ENCODE measurements at regions not wholly inside any gene's neighbourhood (a gene's known extent, or its start where the extent isn't known, plus 50 kb on each side); places are given as distances from the start of the nearest gene placed in this dataset.
A peak's percentile ranks its signal among the peaks of the same experiment; 100 is the strongest.

DNA sequence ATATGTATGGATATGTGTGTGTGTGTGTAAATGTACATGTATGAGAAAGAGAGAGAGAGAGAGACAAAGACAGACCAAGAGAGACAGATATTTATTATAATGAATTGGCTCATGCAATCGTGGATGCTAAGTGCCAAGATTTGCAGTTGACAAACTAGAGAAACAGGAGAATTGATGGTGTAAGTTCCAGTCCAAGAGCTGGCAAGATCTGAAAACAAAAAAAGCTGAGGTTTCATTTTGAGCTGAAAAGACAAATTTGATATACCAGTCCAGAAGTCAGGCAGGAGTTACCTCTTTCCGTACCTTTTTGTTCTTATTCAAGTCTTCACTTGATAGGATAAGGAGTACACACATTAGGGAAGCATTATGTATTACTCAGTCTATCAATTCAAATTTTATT lies 157.8 kb downstream of the COPS8 start:
- DNase-seq (ENCODE audit: low read depth in 2 of 2): no peak

DNA sequence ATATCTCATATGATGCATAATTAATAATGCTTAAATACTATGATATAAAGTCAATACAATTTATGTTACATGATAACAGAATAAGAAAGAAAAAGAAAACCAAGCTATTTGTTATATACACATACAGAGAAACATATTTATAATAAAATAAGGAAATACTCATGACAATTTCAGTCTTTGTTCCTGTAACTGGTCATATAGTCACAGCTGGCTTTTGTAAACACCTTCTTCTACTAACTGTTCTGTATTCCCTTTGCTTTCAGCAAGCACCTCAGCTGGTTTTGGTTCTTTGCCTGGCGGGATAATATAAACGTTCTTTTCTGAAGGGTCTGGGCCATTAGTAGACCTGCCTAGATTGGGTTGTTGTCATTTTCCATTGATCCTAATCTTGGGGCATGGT lies 158.5 kb downstream of the COPS8 start:
- no peak for DNase-seq (ENCODE audit: low read depth in 2 of 2)

DNA sequence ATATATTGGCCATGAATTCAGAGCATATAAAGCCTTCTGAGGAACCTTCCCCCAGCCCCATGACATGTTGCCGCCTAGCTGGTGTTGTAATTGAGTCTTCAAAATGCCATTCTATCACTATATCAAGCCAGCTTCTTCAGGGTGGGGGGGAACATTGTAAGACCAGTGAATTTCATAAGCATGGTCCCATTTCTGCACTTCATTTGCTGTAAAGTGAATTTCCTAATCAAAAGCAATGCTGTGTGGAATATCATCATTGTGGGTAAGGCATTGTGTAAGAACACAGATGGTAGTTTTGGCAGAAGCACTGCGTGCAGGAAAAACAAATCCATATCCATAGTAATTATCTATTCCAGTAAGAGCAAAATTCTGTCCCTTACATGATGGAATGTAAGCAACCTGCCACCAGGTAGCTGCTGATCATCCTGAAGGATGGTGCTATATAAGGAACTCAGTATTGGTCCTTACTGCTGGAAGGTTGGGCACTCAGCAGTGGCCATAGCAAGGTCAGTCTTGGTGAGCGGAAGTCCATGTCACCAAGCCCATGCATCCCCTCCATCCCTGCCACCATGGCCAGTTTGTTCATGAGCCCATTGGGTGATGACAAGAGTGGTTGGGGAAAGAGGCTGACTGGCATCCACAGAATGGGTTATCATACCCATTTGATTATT lies 159.4 kb downstream of the COPS8 start:
- no peak for DNase-seq (ENCODE audit: low read depth in 2 of 2)

DNA sequence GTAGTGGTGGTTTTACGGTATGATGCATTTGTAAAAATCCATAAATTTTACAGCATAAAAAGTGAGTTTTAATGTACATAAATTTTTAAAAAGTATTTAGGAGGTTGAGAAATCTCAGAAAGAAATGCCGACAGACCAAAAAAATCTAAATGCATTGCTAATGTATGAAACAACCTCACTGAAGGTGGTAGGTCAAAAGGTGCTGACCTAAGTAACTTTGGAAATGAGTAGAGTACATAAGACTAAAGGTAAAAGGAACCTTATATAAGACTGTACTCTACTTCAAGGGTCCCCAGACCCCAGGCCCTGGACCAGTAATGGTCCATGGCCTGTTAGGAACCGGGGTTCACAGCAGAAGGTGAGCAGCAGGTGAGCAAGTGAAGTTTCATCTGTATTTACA lies 163.4 kb downstream of the COL6A3 start:
- DNase-seq (ENCODE audit: low read depth in 2 of 2): no peak

DNA sequence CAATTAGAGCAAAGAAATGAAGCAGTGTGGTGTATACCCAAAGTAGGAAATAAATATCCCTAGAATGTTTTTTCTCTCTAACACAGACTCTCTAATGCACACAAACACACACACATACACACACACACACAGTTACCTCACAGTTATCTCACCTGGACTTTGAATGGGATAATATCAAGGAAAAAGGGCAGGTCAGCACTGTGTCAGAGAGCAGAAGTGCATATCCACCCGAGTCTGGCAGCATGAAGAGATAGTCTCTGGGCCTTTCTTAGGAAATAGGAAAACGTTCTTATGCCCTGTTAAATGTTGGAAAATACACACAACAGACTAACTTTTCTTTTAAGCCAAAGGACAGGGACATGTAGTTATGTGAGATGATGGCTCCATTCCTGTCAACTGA lies 162.0 kb downstream of the COL6A3 start:
- no peak for DNase-seq (ENCODE audit: low read depth in 2 of 2)

DNA sequence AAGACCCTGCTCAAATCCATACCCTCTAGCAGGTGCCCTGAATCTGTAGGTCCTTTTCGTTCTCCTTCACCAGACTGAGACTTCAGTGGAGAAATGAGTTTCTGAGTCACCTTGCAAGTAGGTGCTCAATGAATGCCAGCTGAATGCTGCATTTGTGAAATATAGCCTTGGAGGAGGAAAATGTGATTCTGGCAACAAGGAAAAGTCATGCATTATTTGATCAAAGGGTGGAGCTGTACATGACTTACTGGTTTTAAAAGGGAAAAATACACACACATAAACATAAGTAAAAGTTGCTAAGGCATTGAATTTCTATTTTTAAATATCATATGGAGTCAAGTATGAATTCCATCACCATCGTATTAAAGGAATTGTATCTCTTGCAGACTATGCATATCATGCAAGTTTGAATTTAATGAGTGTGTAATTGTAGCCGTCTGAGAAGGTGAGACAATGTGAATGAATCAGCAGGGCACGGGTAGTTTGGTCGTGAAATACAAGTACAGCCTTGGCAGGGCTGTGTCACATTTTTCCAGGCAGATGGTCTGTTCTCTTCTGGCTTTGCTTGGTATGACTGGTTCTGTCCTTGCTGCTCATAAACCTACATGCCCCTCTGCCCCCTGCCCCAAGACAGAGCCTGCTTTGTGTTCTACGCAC lies 160.8 kb downstream of the COL6A3 start:
- DNase-seq (ENCODE audit: low read depth in 2 of 2): no peak

DNA sequence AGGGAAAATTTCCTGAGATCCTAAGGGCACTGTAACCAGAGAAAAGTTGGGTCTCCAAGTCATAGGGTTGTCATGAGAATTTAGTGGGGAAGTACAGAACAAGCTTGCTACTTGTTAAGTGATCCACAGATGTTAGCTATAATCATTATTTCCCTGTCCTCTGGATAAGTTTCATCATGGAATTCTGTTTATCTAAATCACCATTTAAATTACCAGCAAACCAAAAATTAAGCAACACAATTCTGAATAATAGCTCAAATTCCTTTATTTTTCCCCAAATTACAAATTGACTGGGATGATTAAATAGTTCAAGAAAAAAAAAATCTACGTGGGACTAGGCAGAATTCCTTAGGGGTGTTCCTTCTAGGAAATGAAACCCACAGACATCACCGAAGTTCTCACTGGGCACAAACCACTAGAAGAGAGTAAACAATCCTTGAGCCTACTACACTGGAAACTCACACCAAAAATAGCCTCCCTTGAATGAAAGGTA lies 159.5 kb downstream of the COL6A3 start:
- peak in 1 of 2 donors; percentile 54 for DNase-seq (ENCODE audit: low read depth in 2 of 2)

DNA sequence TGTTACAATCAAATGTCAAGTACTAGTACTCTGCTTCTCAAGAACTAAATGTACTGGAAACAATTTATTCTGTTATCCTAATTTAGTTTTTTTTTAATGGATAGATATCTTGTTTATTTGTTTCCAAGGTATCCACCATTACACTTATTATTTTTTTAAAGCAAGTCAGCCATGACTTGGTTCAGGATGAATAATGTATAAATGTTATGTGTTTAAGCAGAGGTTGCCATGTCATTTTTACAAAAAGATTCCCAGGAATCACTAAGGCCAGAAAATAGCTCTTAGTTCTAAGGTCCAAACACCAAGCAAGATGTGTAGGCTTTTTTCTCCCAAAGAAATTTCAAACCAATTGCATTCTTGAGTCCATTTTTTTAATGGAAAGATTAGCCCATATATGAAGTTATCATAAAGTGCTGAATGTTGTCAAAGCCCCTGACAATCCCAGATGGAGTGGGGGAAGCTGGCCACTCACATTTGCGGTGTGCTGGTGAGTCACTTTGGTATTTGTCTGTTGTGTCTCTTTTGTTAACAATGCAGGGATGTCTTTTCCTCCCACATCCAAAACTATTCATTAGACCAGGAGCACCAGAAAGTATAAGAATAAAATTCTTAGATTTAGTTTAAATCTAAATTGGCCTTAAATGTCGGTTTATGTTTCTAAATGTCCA lies 158.9 kb downstream of the COL6A3 start:
- peak; percentile 20 to 86 for DNase-seq (ENCODE audit: low read depth in 2 of 2)

DNA sequence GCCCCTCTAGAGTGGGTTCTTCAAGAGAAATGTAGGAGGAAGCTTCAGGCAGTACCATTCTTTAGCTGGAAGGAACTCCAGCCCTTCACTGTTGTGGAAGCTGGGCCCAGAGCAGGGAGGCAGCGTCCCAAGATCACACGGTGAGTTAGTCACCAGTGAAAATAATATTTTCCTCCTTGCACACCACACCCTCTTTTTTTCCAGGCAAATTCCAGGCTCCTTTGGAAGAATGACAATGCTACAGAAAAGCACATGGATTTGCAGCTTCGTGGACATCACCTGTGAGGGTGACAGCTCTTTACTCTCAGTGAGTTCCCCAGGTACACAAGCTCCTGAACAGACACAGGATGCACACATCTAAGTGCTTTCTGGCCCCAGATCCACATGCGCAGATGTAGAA lies 157.1 kb downstream of the COL6A3 start:
- peak in 1 of 2 donors; percentile 44 for DNase-seq (ENCODE audit: low read depth in 2 of 2)

DNA sequence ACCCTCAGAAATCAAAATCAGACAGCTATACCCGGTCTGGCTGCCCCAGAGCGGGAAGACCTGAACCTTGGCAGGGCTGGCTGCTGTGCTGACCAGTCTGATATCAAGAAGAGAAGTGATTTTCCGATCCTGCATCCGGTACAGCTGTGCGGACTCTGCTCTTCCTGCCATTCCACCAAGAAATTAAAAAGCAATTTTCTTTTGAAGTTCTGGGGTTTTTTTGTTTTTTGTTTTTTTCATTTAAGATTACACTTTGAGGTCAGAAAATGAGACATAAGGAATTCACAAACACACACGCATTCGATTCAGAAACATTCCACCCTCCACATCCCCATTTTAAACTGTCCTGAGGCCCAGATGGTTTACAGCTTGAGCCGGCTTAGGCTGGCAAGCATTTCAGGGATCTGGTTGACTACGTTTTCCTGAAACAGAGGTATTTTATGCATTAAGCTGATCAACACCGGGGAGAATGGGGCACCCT lies 156.5 kb downstream of the COL6A3 start:
- DNase-seq (ENCODE audit: low read depth in 2 of 2): peak in 1 of 2 donors; percentile 72

DNA sequence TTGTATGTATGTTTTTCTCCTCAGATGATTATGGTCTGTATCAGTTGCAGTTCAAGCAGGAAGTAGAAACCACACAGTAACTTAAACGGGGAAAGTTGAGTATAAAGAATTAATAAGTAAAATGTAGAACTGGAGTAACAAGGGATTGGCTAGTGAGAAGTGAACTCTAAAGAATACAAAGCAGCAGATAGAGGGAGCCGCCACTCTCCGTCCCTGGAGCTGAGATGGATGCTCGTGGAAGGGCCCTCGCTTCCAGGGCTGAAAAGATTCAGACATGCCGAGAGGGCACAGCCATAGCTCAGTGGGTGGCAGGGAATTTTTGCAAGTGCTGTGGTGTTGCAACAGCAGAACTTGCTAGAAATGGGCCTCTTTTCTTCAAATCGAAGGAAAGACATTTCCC lies 155.8 kb downstream of the COL6A3 start:
- no peak for DNase-seq (ENCODE audit: low read depth in 2 of 2)

DNA sequence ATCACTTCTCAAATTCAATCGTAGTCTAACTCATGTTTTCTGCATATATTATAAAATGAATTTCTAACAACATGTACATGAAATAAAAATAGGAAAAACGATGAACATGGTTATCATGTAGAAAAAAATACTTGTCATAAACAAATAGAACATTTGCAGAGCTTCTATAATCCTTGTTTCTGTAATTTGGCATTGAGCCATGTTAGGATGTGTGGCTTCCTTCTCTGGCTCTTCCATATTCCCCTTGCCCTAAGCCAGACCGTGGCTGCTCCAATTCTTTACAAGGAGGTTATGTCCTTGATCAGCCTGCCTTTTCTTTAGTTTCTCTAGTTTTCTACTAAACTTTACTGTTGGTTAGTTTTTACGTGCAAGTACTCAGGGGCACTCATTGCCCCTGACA lies 155.3 kb downstream of the COL6A3 start:
- DNase-seq (ENCODE audit: low read depth in 2 of 2): no peak

DNA sequence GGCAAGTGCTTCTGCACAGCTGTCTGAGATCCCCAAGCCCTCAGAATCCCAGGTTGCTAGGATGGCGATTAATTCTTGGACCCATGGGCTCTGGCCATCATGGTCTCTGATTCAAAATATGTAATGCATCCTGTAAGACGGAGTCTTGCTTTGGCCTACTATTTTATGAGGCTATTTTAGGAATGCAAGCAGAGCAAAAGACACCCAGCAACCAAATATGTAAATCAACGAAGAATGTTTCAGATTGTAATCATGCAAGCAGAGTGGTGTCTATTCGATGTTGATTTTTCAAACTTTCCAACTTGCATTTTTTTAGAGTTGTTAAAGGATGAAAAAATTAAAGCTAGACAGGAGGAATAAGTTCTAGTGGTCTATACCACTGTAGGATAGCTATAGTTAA lies 154.8 kb downstream of the COL6A3 start:
- no peak for DNase-seq (ENCODE audit: low read depth in 2 of 2)

DNA sequence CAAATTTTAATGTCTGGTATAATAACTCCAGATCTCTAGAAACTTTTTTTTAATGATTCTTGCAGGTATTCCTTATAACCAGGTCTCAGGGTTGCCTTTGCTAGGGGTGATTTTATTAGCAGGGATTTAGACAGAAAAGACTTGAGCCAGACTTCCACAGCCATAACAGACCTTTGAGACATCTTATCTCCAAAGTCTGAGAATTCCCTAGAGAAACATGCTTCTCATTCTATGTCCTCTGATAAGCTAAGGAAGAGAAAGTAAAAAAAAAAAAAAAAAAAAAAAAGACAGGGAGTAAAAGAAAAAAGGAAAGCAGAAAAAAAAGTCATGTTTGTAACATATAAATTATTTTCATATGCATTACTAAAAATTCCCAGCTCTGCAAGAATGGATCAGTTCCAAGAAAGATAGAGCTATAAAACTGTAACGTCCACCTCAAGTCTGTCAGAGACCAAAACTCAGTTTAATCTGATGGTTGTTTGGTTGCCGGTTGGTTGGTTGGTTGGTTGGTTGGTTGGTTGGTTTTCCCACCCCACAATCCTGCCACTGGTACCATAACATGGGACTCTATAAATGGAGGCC lies 153.8 kb downstream of the COL6A3 start:
- DNase-seq (ENCODE audit: low read depth in 2 of 2): no peak

DNA sequence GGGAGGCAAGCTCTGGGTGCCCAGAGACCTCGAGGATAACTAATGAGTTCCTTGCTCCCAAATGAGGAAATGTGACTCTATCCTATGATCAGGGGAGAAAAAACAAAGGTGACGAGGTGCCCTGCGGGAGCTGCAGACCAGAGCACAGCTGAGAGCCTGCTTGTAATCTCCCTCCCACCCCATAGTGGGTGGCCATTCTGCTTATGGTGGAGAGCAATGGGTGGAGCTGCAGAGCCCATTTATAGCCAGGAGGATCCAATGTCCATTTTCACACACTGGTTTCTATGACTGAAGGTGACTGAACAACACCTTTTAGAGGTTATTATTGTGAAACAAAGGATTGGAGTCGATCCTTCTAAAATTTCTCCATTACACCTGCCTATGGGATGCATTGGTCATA lies 153.3 kb downstream of the COL6A3 start:
- DNase-seq (ENCODE audit: low read depth in 2 of 2): no peak

DNA sequence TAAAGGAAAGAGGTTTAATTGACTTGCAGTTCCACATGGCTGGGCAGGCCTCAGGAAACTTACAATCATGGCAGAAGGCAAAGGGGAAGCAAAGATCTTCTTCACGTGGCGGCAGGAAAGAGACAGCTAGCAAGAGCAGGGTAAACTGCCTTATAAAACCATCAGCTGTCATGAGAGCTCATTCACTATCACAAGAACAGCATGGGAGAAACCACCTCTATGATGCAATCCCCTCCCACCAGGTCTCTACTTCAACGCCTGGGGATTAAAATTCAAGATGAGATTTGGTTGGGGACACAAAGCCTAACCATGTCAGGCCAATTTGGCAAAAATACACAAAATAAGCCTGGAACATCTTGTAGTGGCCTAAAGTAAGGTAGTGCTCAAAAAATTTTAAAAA lies 152.6 kb downstream of the COL6A3 start:
- DNase-seq (ENCODE audit: low read depth in 2 of 2): no peak

DNA sequence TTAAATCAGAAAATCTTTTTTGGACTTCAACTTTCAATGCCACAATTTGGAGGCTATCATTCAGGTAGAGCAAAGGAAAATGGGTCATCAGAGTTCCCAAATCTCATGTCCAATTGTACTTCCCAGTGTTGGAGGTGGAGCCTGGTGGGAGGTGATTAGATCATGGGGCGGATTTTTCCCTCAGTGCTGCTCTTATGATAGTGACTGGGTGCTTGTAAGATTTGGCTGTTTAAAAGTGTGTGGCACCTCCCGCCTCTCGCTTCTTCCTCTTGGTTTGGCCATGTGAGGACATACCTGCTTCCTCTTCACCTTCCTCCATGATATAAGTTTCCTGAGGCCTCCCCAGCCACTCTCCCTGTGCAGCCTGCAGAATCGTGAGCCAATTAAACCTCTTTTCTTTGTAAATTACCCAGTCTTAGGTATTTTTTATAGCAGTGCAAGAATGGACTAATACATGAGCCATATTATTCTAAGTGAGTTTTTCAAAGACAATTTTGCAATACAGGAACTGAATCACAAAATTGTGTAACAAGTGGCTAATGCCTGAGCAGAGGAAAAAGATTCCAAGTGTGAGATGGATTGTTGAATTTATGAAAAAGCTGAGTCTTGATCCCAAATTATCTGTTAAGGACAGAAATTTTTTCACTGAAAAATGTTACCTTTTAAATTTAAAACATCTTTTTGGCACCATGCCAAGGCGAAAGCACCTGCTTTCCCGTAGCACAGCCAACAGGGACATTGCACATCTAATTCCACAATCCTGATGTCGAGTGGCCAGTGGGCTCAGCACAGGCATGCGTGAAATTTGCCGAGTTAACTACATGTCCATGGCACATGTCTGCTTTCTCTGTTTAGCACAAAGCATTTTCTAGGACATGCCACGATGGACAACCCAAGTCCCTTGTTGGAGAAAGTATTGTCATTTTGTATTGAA lies 150.9 kb downstream of the COL6A3 start:
- DNase-seq (ENCODE audit: low read depth in 2 of 2): peak; percentile 27 to 55

DNA sequence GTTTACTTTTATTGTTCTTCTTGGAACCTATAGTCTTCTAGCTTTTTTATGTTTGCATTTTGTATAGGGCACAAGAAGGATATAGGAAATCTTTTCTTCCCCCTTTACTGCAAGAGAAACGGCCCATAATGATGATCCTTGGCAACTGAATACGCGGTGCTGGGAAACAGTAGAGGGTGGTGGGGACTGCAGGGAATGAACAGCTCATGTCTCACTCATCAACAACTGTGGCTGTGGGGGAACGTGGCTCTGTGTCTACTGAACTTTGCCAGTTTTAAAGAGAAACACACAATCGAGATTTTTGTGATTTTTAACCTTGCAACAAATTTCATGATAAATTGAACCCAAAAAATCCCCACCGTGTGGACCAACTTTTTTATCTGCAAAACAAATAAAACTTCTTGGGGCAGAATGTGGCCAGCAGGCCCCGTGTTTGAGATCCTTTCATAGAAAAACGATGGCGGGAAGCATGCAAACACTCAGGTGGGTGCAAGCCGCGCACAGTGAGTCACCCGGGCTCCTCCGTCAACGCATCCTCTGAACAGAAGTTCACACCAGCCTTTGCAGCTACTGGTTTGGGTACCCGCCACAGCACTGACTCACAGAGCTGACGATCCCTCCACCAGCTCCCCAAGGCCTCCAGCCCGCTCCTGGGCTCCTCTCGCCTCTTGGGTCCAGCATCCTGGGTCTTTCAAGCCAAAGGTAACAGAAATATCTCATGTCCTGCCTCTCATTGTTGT lies 149.3 kb downstream of the COL6A3 start:
- peak in 1 of 2 donors; percentile 44 for DNase-seq (ENCODE audit: low read depth in 2 of 2)

DNA sequence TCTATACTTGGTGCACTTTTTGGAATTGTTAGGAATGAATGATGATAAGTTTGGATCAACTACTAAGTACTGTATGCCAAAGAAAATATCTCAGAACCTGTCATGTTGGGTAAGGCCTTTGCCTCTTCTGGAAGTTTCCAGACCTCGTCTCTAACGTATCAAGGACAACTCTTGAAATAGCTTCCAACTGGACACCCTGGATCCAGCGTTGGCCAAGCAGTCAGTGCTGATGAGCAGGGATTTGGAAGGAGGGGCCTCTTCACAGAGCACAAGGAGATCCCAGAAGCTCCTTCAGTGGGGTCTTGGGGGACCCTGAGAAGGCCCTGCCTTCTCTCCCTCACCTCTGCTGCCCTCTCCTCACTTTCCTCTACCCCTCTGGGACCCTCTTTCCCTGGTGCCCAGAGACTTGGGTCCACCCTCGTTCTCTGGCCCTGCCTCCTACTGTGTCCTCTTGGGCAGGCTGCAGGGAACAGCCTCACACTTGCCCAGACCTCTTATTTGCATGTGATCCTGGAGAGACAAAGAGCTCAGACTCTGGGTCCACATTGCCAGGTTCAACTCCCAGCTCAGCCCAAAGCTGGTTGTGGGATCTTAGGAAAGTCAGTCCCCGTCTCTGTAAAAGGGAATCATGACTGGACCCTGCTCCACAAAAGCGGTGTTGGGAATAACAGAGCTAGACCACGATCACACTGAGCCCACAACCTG lies 145.8 kb downstream of the COL6A3 start:
- no peak for DNase-seq (ENCODE audit: low read depth in 2 of 2)
